ENCODE measurements at regions not wholly inside any gene's neighbourhood (a gene's known extent, or its start where the extent isn't known, plus 50 kb on each side); places are given as distances from the start of the nearest gene placed in this dataset.

- peak; percentile 39 for TF ChIP-seq CTCF (IDR thresholded peaks at IDR 0.05; ENCODE audit: low read depth, low read length, poor library complexity, severe bottlenecking)
- no peak for TF ChIP-seq EZH2phosphoT487 (IDR thresholded peaks at IDR 0.05; ENCODE audit: borderline replicate concordance, low read length)
These were observed 416.0 kb upstream of the HS6ST1 start for GRCh38 chr2:128734521-128735295.

Data from DOHH2 (cell line).